ENCODE measurements at regions not wholly inside any gene's neighbourhood (a gene's known extent, or its start where the extent isn't known, plus 50 kb on each side); places are given as distances from the start of the nearest gene placed in this dataset.
A peak's percentile ranks its signal among the peaks of the same experiment; 100 is the strongest.

DNA sequence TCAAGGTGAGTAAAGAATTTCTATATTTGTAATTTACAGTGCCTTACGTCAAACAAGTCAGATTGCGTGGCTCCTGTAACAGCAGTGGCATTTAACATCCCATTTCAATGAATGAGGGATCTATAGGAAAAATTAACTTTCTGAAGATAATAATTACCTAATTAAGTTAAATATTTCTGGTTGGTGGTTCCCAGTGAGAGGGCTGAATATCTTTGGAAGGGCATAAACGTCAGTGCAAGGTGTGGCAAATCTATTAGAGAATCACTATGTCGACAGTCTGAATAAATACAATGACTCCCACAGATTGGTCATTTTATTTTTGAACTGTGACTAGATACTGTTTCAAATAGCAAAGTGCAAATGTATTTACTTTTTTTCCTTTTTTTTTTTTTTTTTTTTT, 80.0 kb downstream of the S1PR1 start:
- DNase-seq (ENCODE audit: low read depth, low spot score), result no peak

DNA sequence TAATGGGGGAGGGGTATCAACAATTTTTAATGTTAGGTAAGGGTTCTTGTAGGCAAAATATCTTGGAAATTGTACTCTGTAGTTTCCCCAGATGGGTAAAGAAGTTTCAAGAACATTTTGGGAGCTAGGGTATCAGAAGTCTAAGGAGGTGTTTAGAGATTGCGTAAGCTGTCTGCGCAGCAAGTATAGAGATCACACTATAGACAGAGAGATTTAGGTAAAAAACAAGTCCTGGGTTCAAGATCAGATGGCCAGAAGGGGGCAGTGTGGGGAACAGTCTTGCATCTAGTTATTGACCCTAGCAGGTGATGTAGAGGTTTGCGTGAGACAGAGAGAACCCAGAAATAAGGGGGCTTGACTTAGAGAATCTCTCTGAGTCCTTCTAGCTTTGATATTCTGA, 80.8 kb downstream of the S1PR1 start:
- DNase-seq (ENCODE audit: low read depth, low spot score), result no peak

DNA sequence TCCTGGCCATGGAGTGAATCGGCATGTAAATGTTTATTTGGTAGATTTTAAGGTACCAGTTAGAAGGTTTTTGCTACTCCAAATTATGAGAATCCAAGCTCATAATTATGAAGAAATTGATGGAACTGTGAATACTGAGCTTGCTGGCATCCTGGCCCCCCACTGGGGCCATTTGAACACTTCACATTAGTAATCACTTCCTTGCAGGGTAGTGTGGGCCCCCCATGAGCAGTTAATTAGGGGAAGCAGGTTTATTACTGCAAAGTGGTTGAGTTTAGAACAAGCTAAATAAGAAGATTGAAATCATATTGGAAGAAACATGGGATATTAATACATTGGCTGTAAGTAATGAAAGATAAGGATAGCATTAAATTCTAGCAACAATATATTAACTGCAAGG, 86.7 kb downstream of the S1PR1 start:
- no peak for DNase-seq (ENCODE audit: low read depth, low spot score)

DNA sequence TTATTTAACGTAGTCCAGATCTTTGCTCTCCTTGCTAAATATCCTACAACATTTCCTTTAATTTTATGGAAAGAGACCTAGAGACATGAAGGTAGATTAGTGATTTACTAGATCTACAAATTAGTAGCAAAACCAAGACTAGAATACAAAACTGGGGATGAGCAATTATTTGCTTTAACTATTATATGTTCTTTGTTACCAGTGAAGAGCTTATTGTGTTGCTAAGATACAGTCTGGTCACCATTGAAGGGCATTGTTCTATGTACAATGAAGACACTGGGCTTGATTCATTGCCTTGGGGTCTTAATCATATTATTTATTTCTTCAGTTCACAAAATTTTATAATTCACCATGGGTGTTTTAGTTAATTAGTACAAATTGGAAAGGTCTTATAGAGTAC, 88.3 kb downstream of the S1PR1 start:
- no peak for DNase-seq (ENCODE audit: low read depth, low spot score)

DNA sequence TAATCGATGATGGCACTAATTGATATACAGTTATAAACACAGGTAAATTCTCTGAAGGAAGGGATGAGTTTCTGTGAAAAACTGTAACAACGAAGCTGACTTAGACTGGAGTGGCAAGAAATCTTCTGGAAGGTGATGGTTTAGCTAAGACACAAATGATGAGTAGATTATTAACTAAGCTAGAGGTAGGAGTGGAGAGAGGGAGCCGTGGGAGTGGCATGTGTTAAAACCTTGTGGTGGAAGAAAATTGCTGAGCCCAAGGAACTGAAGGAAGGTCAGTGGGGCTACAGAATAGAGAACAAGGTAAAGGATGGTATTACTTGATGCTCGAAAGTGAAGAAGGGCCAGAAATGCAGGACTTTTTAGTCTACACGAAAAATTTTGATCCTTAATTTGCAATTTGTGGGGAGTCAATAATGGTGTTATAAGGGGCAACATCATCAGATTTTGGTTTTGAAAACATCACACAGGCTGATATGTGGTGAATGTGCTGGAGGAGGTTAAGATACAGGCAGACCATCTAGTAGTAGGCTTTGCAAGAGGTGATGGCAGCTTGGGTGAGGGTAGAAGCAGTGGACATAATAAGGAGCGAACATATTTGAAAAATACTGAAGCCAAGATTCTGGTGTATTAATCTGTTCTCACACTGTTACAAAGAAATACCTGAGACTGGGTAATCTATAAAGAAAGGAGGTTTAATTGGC, 93.8 kb downstream of the S1PR1 start:
- no peak for DNase-seq (ENCODE audit: low read depth, low spot score)

DNA sequence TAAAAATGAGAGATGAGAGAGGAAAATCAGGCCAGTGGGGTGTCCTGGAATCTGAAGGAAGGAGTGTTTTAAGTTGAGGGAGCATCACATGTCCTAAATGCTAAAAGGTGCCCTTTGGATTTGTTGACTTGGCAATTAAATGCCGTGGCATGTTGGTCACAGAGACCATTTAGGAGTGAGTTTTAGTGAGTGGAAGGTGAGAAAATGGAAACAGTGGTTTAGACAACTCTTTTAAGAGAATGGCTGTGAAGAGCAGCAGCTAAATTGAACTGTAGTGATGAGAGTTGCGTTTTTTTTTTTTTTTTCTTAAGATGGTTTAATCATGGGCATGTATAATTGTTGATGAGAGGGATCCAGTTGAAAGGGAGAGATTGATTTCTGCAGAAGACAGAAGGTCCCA, 95.0 kb downstream of the S1PR1 start:
- DNase-seq (ENCODE audit: low read depth, low spot score), result no peak

DNA sequence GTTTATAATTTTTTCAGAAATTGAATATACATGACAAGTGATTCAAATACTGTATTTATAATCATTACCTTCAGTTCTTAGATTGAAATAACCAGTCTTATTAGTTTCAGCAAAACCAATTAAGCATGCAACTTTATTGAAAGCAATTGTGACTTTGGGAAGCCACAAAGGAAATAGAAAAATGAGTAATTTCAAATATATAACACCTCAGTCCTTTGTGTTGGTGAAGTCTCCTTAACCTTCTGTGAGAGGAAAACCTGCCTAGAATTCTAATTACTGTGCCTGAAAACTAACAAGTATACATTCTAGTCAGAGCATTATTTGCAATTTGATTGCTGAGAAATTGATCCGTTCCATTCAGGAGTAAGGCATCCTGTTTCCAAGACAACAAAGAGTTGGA, 95.8 kb downstream of the S1PR1 start:
- DNase-seq (ENCODE audit: low read depth, low spot score), result no peak

DNA sequence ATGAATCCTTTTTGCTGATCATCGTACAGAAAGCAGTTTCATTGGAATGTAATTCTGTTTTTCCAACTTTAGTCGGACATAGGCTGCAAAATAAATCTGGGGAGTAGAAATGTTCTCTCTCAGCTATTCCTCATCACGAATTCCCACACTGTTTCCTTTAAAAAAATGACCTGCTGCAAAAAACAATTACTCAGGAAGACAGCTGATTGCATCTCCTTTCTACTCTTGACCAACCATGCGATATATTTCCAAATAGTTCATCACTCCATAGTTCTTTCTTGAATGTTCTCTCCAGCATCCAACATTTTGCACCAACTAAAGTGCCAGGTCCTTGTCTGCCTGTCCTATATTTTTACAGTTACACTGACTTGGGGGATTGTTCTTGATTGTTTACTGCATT, 96.4 kb downstream of the S1PR1 start:
- DNase-seq (ENCODE audit: low read depth, low spot score), result no peak

DNA sequence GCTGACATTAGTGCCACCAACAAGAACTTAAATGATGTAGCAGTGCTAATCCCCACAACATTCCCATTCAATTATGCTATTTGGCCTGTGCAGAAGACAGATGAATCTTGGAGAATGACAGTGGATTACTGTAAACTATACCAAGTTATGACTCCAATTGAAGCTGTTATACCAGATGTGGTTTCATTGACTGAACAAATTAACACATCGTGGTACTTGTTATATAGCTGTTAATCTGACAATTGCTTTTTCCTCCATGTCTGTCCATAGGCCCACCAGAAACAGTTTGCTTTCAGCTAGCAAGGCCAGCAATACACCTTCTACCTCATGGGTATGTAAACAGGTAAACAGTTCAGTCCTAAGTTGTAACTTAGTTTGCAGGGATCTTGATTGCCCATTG, 101.1 kb downstream of the S1PR1 start:
- DNase-seq (ENCODE audit: low read depth, low spot score), result no peak

DNA sequence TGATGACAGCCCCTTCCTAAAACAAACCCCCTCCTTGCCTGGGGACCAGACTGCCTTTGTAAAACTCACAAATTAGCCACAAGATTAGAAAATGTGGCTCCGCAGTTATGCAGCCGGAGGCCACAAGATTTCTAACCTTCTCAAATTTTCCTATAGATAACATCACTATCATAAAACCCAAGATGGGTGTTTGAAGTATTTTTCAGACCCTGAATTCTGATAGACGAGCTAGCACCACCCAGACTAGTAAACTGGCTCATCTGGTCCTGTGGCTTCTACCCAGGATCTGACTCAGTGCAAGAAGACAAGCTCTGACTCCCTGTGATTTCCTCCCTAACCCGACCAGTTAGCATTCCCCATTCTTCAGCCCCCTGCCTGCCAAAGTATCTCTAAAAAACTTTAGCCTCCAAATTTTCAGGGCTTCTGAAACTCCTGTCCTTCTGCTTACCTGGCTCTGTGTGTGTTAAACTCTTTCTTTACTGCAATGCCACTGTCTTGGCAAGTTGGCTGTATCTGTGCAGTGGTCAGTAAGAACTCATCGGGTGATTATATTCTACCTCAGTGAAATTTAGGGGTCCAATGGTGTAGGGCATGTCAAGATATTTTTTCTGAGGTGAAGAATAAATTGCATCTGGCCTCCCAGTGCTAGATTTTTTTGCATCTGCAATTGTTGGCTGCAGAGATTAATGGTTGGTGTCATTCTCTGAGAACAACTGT, 102.1 kb downstream of the S1PR1 start:
- no peak for DNase-seq (ENCODE audit: low read depth, low spot score)

DNA sequence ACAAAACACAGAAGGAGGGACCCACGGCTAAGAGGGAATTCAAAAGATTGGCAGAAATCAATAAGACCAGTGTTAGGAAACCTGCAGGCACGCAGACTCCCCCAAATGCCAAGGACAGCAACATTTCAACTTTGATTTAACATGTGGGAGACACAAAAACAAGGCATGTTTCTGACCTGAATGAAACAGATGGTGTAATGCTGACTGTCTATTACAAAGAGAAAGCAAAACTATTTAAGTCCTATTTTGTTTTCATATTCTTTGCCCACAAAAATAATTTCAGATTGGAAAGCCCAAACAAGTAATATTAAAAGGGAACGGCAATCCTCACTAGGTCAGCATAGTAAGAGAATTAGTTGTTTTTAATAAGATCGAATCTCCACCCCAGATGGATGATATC, 107.9 kb downstream of the S1PR1 start:
- DNase-seq (ENCODE audit: low read depth, low spot score), result no peak

DNA sequence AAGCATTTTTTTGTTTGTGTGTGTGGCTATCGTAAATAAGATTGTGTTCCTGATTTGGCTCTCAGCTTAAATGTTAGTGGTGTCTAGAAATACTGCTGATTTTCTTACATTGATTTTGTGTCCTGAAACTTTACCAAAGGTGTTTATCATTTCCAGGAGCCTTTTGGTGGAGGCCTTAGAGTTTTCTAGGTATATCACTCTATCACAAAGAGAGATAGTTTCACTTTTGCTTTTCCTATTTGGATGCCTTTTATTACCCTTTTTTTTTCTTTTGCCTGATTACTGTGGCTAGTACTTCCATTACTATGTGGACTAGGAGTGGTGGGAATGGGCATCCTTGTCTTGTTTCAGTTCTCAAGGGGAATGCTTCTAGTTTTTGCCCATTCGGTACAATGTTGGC, 109.6 kb downstream of the S1PR1 start:
- no peak for DNase-seq (ENCODE audit: low read depth, low spot score)

DNA sequence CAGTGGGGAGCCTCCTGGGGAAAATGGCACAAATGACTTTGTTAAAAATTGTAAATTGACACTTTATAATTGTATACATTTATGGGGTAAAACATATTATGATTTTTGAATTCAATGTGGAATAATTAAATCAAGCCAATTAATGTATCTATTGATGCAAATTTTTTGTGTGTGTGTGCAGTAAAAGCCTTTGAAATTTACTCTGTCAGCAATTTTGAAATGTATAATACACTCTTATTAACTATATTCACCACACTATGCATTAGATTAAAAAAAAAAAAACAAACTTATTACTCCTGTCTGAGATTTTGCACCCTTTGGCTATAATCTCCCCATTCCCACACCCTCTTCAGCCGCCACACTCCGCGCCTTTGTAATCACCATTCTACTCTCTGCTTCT, 119.2 kb downstream of the S1PR1 start:
- no peak for DNase-seq (ENCODE audit: low read depth, low spot score)

DNA sequence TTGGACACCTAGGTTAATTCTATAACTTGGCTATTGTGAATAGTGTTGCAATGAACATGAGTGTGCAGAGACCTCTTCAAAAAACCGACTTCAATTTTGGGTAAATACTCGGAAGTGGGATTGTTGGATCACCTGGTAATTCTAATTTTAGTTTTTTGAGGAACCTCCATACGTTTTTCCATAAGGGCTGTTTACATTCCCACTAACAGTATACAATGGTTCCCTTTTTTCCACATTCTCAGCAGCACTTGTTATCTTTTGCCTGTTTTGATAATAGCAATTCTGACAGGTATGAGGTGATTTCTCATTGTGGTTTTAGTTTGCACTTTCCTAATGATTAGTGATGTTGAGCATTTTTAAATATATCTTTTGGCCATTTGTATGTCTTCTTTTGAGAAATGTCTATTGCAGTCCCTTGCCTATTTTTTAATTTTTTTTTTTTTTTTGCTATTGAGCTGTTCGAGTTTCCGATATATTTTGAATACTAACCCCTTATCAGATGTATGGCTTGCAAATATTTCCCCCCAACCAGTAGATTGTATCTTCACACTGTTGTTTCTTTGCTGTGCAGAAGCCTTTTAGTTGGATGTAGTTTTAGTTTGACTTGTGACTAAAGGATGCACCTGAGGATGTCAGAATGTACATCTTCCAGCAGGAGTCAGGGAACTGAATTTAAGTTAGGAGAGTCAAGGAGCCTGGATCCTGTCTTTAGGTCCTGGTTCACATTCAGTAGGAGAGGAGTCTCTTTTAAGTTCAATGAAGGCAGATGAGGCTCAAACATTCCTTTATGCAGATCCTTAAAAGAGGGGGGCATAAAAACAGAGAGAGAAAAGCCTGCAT, 120.0 kb downstream of the S1PR1 start:
- no peak for DNase-seq (ENCODE audit: low read depth, low spot score)

DNA sequence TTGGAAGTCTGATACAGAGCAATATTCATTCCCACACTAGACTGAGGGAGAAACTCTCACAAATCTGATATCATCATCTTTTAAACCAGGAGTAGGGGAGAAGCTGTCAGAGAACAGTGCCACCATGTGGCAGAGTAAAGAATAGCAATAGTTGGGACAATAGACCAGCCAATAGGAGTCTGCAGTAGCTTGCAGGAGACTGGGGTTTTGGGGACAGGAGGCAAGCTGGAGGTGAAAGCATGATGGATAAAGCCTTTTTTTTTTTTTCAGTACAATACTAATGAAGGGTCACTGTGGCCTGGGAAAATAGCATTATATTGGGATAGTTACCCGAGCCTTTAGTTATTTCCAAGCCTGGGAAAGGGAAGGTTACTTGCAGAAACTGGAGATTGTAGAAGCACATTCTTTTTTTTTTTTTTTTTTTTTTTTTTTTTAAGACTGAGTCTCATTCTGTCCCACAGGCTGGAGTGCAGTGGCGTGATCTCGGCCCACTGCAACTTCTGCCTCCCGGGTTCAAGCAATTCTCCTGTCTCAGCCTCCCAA, 120.7 kb downstream of the S1PR1 start:
- peak; percentile 91 for DNase-seq (ENCODE audit: low read depth, low spot score)

DNA sequence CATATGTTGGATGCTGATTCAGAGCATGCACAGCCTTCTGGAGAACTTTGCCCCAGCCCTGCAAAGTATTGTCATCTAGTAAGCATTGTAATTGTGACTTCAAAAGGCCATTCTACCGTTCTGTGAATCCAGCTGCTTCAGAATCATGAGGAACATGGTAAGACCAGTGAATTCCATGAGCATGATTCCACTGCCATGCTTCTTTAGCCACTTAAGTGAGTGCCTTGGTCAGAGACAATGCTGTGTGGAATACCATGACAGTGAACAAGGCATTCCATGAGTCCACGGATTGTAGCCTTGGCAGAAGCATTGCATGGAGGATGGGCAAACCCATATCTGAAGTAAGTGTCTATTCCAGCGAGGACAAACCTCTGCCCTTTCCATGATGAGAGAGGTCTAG, 123.7 kb downstream of the S1PR1 start:
- no peak for DNase-seq (ENCODE audit: low read depth, low spot score)

DNA sequence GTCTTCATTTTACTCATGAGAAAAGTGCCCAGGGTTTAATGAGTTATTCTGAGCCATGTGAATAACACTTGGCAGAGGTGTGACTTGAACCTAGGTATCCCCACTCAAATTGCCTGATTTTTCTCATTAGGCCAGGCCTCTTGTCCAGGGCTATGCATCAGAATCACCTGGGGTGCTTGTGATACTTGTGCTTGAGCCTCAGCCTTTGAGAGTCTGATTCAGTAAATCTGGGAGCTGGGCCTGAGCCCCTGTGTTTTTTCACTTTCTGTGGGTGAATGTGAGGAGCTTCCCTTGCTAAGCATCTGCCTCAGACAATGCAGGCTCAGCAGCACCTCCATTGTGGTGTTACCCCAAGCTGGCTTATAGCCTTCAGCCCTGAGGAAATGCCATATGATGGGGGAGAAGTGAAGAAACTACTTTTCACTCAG, 127.1 kb downstream of the S1PR1 start:
- DNase-seq (ENCODE audit: low read depth, low spot score), result no peak

DNA sequence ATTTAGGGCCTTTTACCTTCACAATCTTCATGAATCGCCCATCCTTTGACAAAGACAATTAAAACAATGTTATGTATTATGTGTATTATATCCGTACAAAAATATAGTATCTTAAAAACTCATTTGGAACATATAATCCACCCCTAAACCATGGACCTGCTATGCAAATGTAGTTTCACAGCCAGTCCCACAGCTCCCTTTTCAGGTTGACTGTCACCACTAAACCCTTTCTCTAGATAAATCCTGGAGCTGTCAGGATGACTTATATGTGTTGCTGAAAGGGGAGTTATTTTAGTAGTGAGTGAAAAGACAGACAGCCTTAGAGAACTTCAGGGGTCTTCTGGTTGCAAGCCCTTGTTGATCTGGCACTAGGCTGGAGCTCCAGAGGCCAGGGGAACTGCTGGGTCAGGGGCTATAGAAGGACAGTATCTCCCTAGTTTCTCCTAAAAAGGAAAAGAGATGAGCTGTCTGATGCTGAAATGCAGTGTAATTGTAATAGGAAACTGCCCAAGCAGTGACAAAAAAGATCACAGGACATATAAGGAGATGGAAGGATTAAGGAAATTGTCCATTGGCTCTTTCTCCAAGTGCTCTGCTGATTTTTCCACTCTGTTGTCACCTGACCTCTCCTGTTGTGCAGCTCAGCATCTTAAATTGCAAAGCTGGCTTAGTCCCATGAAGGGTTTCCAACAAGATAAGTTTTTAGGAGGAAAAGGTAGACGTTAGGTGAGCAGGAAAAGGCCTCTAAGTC, 127.7 kb downstream of the S1PR1 start:
- DNase-seq (ENCODE audit: low read depth, low spot score), result no peak

DNA sequence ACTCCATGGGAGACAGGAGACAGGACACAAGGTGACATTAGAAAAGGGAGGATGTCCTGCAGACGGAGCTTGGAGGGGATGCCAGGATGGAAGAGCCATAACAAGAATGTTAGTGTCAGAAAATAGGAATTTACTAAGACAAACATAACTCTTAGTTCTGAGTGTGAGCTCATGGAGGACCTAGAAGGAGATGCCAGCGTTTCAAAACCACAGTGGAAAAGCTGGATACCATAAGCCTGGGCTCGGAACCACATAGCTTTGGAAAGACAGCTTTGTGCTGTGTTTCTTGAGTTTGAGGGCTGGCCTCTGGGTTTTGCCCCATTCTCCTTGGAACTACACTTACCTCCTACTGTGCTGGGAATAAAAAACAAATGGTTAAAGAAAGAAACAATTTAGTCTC, 128.4 kb downstream of the S1PR1 start:
- DNase-seq (ENCODE audit: low read depth, low spot score), result peak; percentile 75

DNA sequence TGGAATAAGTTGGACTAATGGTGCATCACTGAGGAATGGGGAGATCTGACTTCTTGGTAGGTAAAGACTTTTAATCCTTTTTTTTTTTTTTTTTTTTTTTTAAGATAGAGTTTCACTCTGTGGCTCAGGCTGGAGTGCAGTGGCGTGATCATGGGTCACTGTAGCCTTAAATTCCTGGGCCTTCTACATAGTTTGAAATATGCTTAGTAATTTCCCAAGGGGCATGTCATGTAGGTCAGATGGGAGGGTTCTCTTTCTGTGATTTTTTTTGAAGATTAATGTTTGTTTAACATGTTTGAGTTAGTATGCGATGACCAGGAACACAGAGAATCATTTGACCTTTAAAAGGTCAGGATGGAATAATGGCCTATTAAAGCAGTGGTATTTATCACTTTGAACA, 129.1 kb downstream of the S1PR1 start:
- no peak for DNase-seq (ENCODE audit: low read depth, low spot score)

DNA sequence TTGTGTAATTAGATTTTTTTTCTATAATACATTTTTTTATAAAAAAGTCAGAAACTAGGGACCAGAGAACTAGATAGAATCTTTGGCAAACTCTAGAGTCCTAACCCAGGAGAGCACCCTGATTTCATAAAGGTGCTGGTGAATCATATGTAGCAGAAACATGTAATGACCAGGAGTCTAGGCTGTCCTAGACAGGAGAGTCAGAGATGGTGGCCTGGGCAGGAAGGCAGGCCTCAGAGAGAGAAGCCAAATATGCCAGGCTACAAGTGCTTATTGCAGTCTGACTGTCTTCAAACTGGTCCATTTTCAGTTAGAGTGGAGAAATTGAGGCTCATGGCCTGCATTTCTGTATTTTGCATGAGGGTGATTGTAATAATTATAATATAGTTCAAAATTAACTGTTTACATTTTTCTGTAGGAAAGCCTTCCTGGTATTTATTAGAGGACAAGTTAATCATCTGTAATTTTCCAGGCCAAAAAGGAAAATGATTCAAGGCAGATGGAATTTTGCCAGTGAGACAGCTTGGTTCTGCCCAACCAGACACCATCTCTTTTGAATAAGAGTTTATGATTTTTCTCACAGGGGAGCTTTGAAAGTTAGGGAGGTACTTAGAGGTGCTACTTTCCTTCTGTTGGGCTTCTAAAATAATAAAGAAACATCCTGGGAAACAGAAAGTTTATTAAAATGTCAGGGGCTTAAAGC, 129.8 kb downstream of the S1PR1 start:
- no peak for DNase-seq (ENCODE audit: low read depth, low spot score)
